ENCODE measurements at regions not wholly inside any gene's neighbourhood (a gene's known extent, or its start where the extent isn't known, plus 50 kb on each side); places are given as distances from the start of the nearest gene placed in this dataset.

DNA sequence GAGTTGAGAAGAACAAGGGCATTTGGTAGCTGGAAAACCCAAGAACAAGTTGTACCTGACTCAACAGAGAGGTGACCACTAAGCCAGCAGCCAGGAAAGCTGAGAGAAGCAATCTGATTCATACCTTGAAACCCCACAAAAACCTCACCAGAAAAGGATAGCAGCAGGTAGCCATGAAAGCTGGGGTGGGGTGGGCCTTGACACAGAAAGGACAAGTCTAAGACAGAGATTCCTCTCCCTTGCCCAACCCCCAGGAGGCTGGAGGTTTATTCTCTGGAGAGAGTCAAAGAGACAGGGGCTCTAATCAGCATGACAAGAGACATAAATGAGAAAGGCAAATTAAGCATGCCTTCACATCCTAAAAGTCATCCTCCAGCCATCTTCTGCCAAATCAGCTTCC is 151.7 kb upstream of the DST start:
- TF ChIP-seq, protein P1, sequence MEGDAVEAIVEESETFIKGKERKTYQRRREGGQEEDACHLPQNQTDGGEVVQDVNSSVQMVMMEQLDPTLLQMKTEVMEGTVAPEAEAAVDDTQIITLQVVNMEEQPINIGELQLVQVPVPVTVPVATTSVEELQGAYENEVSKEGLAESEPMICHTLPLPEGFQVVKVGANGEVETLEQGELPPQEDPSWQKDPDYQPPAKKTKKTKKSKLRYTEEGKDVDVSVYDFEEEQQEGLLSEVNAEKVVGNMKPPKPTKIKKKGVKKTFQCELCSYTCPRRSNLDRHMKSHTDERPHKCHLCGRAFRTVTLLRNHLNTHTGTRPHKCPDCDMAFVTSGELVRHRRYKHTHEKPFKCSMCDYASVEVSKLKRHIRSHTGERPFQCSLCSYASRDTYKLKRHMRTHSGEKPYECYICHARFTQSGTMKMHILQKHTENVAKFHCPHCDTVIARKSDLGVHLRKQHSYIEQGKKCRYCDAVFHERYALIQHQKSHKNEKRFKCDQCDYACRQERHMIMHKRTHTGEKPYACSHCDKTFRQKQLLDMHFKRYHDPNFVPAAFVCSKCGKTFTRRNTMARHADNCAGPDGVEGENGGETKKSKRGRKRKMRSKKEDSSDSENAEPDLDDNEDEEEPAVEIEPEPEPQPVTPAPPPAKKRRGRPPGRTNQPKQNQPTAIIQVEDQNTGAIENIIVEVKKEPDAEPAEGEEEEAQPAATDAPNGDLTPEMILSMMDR (IDR thresholded peaks at IDR 0.05), result no peak
- TF ChIP-seq, protein P2, sequence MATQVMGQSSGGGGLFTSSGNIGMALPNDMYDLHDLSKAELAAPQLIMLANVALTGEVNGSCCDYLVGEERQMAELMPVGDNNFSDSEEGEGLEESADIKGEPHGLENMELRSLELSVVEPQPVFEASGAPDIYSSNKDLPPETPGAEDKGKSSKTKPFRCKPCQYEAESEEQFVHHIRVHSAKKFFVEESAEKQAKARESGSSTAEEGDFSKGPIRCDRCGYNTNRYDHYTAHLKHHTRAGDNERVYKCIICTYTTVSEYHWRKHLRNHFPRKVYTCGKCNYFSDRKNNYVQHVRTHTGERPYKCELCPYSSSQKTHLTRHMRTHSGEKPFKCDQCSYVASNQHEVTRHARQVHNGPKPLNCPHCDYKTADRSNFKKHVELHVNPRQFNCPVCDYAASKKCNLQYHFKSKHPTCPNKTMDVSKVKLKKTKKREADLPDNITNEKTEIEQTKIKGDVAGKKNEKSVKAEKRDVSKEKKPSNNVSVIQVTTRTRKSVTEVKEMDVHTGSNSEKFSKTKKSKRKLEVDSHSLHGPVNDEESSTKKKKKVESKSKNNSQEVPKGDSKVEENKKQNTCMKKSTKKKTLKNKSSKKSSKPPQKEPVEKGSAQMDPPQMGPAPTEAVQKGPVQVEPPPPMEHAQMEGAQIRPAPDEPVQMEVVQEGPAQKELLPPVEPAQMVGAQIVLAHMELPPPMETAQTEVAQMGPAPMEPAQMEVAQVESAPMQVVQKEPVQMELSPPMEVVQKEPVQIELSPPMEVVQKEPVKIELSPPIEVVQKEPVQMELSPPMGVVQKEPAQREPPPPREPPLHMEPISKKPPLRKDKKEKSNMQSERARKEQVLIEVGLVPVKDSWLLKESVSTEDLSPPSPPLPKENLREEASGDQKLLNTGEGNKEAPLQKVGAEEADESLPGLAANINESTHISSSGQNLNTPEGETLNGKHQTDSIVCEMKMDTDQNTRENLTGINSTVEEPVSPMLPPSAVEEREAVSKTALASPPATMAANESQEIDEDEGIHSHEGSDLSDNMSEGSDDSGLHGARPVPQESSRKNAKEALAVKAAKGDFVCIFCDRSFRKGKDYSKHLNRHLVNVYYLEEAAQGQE (IDR thresholded peaks at IDR 0.05), result no peak
- TF ChIP-seq, protein P3, sequence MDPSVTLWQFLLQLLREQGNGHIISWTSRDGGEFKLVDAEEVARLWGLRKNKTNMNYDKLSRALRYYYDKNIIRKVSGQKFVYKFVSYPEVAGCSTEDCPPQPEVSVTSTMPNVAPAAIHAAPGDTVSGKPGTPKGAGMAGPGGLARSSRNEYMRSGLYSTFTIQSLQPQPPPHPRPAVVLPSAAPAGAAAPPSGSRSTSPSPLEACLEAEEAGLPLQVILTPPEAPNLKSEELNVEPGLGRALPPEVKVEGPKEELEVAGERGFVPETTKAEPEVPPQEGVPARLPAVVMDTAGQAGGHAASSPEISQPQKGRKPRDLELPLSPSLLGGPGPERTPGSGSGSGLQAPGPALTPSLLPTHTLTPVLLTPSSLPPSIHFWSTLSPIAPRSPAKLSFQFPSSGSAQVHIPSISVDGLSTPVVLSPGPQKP (IDR thresholded peaks at IDR 0.05; ENCODE audit: low read depth, low read length), result no peak
- TF ChIP-seq ZNF302 (CRISPR knock-in tag; IDR thresholded peaks at IDR 0.05) (no peak), RCOR1 (IDR thresholded peaks at IDR 0.05; ENCODE audit: low read depth, low read length) (no peak), CHD2 (IDR thresholded peaks at IDR 0.05; ENCODE audit: low read length, partially characterized antibody) (no peak), POLR2A (IDR thresholded peaks at IDR 0.05; ENCODE audit: low read length) (no peak), CBX8 (IDR thresholded peaks at IDR 0.05) (no peak)
- TF ChIP-seq, protein P4, sequence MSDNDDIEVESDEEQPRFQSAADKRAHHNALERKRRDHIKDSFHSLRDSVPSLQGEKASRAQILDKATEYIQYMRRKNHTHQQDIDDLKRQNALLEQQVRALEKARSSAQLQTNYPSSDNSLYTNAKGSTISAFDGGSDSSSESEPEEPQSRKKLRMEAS (IDR thresholded peaks at IDR 0.05), result no peak
